ENCODE measurements at regions not wholly inside any gene's neighbourhood (a gene's known extent, or its start where the extent isn't known, plus 50 kb on each side); places are given as distances from the start of the nearest gene placed in this dataset.
"Not testable (repeated sequence)": the region's sequence is repeated elsewhere in the genome, so short reads cannot be mapped to it uniquely, and the experiment has no call there.

DNA sequence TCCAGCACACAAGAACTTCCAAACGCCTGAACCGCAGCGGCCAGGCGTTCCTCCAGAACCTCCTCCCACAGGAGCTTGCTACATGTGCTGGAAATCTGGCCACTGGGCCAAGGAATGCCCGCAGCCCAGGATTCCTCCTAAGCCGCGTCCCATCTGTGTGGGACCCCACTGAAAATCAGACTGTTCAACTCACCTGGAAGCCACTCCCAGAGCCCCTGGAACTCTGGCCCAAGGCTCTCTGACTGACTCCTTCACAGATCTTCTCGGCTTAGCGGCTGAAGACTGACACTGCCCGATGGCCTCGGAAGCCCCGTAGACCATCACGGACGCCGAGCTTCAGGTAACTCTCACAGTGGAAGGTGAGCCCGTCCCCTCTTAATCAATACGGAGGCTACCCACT lies 130.2 kb upstream of the ADCY2 start:
- TF ChIP-seq CEBPB (IDR thresholded peaks at IDR 0.05; ENCODE audit: low read depth, low read length); EP300 (IDR thresholded peaks at IDR 0.05; ENCODE audit: borderline replicate concordance in 1 of 2, low read depth in 2 of 2, low read length in 2 of 2): not testable (repeated sequence)

All from H1 (cell line).